ENCODE measurements at regions not wholly inside any gene's neighbourhood (a gene's known extent, or its start where the extent isn't known, plus 50 kb on each side); places are given as distances from the start of the nearest gene placed in this dataset.

DNA sequence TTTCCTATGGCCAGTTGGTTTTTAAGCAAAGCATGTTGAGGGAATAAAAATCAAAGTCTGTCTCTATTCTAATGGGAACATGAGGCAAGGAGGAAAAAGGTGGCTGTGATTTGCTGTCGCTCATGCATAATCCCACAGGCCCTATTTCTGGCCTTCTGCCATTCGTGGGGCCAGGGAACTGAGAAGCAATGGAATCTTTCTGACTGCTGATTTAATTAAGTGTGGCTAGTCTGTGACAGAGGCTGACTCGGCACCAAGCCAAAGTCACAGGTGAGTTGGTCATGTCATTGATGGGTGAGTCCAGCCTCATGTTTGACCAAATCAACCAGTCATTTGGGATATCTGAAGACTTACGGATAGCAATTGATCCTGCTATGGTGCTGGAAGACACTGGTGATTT, 429.3 kb upstream of the CADM1 start:
- Mint-ChIP-seq H3K27me3 (ENCODE audit: unreplicated experiment) (peaks cover 15% of the 10 kb centered on the region), H3K27ac (ENCODE audit: unreplicated experiment) (no peak overlapping the region), H3K4me3 (ENCODE audit: unreplicated experiment) (no peak overlapping the region), H3K9me3 (ENCODE audit: unreplicated experiment) (no peaks in the 10 kb centered on the region), H3K4me1 (ENCODE audit: unreplicated experiment) (peaks cover 23% of the 10 kb centered on the region), H3K36me3 (ENCODE audit: unreplicated experiment) (no peaks in the 10 kb centered on the region)
- TF ChIP-seq, protein P1, sequence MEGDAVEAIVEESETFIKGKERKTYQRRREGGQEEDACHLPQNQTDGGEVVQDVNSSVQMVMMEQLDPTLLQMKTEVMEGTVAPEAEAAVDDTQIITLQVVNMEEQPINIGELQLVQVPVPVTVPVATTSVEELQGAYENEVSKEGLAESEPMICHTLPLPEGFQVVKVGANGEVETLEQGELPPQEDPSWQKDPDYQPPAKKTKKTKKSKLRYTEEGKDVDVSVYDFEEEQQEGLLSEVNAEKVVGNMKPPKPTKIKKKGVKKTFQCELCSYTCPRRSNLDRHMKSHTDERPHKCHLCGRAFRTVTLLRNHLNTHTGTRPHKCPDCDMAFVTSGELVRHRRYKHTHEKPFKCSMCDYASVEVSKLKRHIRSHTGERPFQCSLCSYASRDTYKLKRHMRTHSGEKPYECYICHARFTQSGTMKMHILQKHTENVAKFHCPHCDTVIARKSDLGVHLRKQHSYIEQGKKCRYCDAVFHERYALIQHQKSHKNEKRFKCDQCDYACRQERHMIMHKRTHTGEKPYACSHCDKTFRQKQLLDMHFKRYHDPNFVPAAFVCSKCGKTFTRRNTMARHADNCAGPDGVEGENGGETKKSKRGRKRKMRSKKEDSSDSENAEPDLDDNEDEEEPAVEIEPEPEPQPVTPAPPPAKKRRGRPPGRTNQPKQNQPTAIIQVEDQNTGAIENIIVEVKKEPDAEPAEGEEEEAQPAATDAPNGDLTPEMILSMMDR (IDR thresholded peaks at IDR 0.05) = no peak
- DNase-seq (ENCODE audit: extremely low spot score, unreplicated experiment) = no peak

DNA sequence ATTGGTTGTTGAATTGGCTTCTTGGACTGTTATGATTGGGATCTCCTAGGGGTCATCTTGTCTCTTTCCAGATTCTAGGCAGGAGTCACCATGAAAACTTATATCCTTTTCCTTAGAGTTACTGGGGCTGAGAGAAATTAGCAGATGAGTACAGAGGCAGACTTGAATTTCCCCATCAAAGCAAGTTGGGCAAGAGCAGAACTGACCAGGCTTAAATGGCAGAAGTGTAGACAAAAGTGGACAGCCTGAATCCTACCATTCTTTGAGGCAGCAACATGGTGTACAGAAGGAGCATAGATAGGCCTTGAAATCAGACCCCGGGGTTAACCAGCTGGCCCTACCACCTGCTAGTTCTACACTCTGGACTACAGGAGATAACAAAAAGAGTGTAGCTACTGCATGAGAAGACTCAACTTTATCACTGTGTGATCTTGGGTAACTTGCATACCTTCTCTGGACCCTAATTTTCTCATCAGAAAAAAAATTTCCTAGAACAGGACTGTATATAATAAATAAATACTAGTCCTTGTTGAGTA, 427.4 kb upstream of the CADM1 start:
- Mint-ChIP-seq H3K4me1 (ENCODE audit: unreplicated experiment) (peaks cover 18% of the 10 kb centered on the region), H3K9me3 (ENCODE audit: unreplicated experiment) (no peaks in the 10 kb centered on the region), H3K27ac (ENCODE audit: unreplicated experiment) (no peak overlapping the region), H3K36me3 (ENCODE audit: unreplicated experiment) (no peaks in the 10 kb centered on the region), H3K4me3 (ENCODE audit: unreplicated experiment) (no peak overlapping the region), H3K27me3 (ENCODE audit: unreplicated experiment) (peaks cover 27% of the 10 kb centered on the region)
- no peak for DNase-seq (ENCODE audit: extremely low spot score, unreplicated experiment)
- TF ChIP-seq, protein P1 (IDR thresholded peaks at IDR 0.05) = no peak

DNA sequence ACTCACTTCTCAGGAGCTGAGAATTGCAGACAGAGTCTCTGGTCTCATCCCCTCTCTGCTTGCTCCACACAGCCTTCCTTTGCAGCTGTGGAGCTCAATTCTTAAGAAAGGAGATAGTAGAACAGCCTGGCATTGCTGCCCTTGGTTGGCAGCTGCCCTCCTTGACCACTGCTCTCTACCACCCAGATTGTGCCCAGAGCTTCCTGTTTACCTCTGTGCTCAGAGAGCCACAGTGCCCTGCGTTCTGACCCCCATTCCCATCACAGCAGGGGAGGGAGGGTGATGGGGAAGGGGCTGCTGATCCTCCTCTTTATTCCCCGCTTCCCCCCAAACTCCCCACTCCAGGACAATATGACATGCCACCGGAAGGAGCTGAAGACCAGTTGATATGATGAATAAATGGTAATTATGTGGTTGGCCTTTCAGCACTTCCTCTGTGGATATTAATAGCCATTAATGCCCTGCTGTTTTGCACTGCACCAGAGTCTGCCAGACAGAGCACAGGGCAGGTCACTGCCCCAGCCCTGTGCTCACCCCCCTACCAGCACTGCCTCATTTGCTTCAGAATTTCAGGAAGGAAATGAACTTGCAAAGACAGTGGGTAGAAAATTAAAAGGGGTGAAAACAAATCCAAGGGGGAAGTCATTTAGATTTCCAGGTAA, 426.8 kb upstream of the CADM1 start:
- peaks cover 27% of the 10 kb centered on the region for H3K27me3 Mint-ChIP-seq (ENCODE audit: unreplicated experiment)
- DNase-seq (ENCODE audit: extremely low spot score, unreplicated experiment) = no peak
- H3K36me3 Mint-ChIP-seq (ENCODE audit: unreplicated experiment) = no peaks in the 10 kb centered on the region
- no peaks in the 10 kb centered on the region for H3K9me3 Mint-ChIP-seq (ENCODE audit: unreplicated experiment)
- peaks cover 18% of the 10 kb centered on the region for H3K4me1 Mint-ChIP-seq (ENCODE audit: unreplicated experiment)
- no peak overlapping the region for H3K4me3 Mint-ChIP-seq (ENCODE audit: unreplicated experiment)
- TF ChIP-seq, protein P1 (IDR thresholded peaks at IDR 0.05) = no peak
- H3K27ac Mint-ChIP-seq (ENCODE audit: unreplicated experiment) = no peak overlapping the region

DNA sequence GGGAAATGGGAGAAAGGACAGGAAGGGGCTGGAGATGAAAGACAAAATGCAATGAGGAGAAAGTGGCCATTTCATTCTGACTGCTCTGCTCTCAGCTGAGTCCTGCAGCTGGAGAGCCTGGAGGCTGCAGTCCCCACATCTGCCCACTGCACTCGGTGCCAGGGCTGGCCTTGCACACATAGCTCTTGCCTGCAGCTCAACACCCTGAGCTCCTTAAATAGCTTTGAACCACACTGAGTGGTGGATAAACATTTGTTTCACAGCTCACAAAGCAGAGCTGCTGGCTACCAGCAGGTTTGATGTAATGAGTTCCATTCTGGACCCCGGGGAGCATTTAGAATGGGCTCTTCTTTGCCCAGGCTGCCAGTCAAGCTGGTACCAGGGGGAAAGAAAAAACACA, 426.1 kb upstream of the CADM1 start:
- no peak overlapping the region for H3K27ac Mint-ChIP-seq (ENCODE audit: unreplicated experiment)
- H3K36me3 Mint-ChIP-seq (ENCODE audit: unreplicated experiment) = no peaks in the 10 kb centered on the region
- TF ChIP-seq, protein P1 (IDR thresholded peaks at IDR 0.05) = no peak
- no peak for DNase-seq (ENCODE audit: extremely low spot score, unreplicated experiment)
- H3K27me3 Mint-ChIP-seq (ENCODE audit: unreplicated experiment) = peaks cover 24% of the 10 kb centered on the region
- H3K4me3 Mint-ChIP-seq (ENCODE audit: unreplicated experiment) = no peak overlapping the region
- H3K9me3 Mint-ChIP-seq (ENCODE audit: unreplicated experiment) = no peaks in the 10 kb centered on the region
- peaks cover 18% of the 10 kb centered on the region for H3K4me1 Mint-ChIP-seq (ENCODE audit: unreplicated experiment)

DNA sequence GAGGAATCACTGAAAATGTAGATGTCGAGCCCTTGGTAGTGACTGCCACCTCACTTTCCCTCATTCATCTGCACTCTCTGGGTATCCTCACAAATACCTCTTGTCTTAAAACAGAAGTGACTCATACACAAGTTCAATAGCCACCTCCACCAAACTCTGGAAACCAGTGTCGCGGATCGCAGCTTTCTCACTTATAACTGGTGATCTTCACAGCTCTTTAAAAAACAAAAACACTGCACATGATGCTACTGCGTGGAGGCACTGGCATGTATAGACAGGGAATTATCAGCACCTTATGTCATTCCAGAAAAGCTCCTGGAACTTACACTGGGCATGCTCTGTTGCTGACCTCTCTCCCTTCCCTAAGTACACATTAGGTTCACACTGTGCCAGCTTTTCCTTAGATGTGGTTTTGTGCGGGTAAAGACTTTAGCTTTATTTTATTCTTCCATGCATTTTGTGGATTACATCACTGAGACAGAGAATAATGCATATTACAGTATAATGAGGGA, 425.5 kb upstream of the CADM1 start:
- Mint-ChIP-seq H3K27ac (ENCODE audit: unreplicated experiment) (no peak overlapping the region), H3K27me3 (ENCODE audit: unreplicated experiment) (peaks cover 20% of the 10 kb centered on the region), H3K4me1 (ENCODE audit: unreplicated experiment) (peaks cover 18% of the 10 kb centered on the region), H3K36me3 (ENCODE audit: unreplicated experiment) (no peaks in the 10 kb centered on the region), H3K4me3 (ENCODE audit: unreplicated experiment) (no peak overlapping the region), H3K9me3 (ENCODE audit: unreplicated experiment) (no peaks in the 10 kb centered on the region)
- TF ChIP-seq, protein P1 (IDR thresholded peaks at IDR 0.05) = no peak
- no peak for DNase-seq (ENCODE audit: extremely low spot score, unreplicated experiment)
